Neural progenitor cell (in vitro differentiated cells): ENCODE measurements at regions not wholly inside any gene's neighbourhood (a gene's known extent, or its start where the extent isn't known, plus 50 kb on each side); places are given as distances from the start of the nearest gene placed in this dataset.

Experiments
- CTCF ChIP-seq: fragments of 200-600 bp; sonication (generic); IDR thresholded peaks from 2 replicates; pipeline ENCODE4 v1.5.1; 2017; ENCODE audit warnings: antibody characterized with exemption, mild to moderate bottlenecking
- EZH2 ChIP-seq: fragments of 200-600 bp; sonication (generic); IDR thresholded peaks from 2 replicates; pipeline ENCODE4 v1.6.1; 2017; ENCODE audit warnings: antibody characterized with exemption, mild to moderate bottlenecking, moderate library complexity
- EZH2phosphoT487 ChIP-seq: fragments of 200-600 bp; sonication (generic); IDR thresholded peaks from 2 replicates; pipeline ENCODE4 v1.6.1; 2017; ENCODE audit warnings: antibody characterized with exemption

DNA sequence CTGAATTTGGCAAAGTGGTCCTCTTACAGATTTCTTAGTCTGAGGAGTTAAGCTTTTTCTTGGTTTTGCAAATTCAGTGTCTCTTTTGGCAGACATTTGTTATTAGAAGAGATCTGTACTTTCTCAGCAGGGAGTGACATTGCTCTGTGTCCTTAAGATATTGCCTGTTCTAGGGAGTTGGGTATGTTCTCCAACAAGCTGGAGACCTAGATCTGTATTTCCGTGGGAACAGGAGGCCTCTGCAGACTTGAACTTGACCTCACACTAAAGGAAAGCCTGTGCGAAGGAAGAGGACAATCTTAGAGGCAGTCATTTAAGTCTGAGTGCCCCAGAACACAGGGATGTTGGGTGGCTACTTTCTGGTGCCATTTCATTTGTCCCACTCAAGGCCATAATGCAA, 107.0 kb upstream of the ATP8B1 start:
- no peak for TF ChIP-seq EZH2
- no peak for TF ChIP-seq CTCF
- TF ChIP-seq EZH2phosphoT487 = no peak
